Type B pancreatic cell (in vitro differentiated cells): ENCODE measurements at regions not wholly inside any gene's neighbourhood (a gene's known extent, or its start where the extent isn't known, plus 50 kb on each side); places are given as distances from the start of the nearest gene placed in this dataset.

ENCODE experiments used
- DNase-seq: peaks from one replicate; pipeline ENCODE4 v3.0.0; 2021; ENCODE audit warnings: mixed read lengths; ENCODE audit not compliant: unreplicated experiment; ENCODE audit errors: extremely low spot score
- H3K27ac Mint-ChIP-seq: 2 replicates; pipeline ENCODE4 v1.8.0; 2021; ENCODE audit warnings: mild to moderate bottlenecking, mixed read lengths
- H3K27me3 Mint-ChIP-seq: 2 replicates; pipeline ENCODE4 v1.8.0; 2021; ENCODE audit warnings: mixed read lengths
- H3K36me3 Mint-ChIP-seq: 2 replicates; pipeline ENCODE4 v1.8.0; 2021; ENCODE audit warnings: mixed read lengths
- H3K4me1 Mint-ChIP-seq: one replicate; pipeline ENCODE4 v1.8.0; 2021; ENCODE audit warnings: mixed read lengths; ENCODE audit not compliant: unreplicated experiment
- H3K4me3 Mint-ChIP-seq: 2 replicates; pipeline ENCODE4 v1.8.0; 2021; ENCODE audit warnings: mild to moderate bottlenecking, mixed read lengths
- H3K9me3 Mint-ChIP-seq: 2 replicates; pipeline ENCODE4 v1.8.0; 2021; ENCODE audit warnings: mixed read lengths
- CTCF ChIP-seq: fragments of 200-600 bp; sonication (generic); conservative IDR thresholded peaks from 2 replicates; pipeline ENCODE4 v1.5.0; 2021; ENCODE audit warnings: antibody characterized with exemption, mild to moderate bottlenecking

DNA sequence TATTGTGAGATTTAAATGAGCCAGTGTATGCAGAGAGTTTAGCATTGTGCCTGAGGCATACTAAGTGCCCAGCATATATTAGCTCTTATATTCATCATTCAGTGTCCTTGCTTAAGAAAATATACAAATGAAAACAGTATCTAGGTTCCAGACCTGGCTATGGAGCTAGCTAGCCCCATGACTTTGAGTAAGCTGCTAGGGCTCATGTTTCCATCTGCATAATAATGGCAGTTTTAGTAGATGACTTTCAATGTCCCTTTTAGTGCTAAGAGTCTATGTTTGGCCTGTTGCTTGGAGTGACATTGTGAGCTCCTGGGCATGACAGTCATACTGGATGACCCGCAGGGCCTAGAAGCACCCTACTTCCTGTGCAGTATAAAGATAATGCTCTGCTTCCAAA, 435.3 kb downstream of the ZIC3 start:
- Mint-ChIP-seq H3K4me3 (no peak overlapping the region), H3K36me3 (no peaks in the 10 kb centered on the region), H3K27ac (no peak overlapping the region), H3K27me3 (no peaks in the 10 kb centered on the region), H3K4me1 (no peaks in the 10 kb centered on the region), H3K9me3 (no peaks in the 10 kb centered on the region)
- DNase-seq: no peak
- TF ChIP-seq CTCF: no peak

DNA sequence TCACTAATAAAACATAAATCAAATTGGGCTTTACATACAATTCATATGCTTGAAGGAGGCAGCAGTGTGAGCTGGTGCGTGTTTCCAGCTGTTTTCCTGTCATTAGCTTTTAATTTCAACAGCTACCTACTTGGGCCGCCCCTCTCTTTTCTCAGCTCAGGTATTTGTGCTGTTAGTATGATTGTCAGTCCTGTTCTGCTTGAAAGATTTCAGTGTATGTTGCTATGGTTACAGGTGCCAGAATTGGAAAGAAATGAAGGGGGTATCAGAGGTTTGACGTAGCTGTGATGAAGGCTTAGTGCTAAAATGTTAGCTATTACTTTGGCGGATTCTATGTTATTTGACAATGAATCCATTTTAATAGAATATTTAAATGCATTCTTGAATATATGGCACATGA, 440.3 kb downstream of the ZIC3 start:
- no peak for DNase-seq
- Mint-ChIP-seq H3K27me3 (no peaks in the 10 kb centered on the region), H3K27ac (no peak overlapping the region), H3K4me1 (no peaks in the 10 kb centered on the region), H3K36me3 (no peaks in the 10 kb centered on the region), H3K4me3 (no peak overlapping the region), H3K9me3 (peaks cover 4% of the 10 kb centered on the region)
- TF ChIP-seq CTCF: no peak

DNA sequence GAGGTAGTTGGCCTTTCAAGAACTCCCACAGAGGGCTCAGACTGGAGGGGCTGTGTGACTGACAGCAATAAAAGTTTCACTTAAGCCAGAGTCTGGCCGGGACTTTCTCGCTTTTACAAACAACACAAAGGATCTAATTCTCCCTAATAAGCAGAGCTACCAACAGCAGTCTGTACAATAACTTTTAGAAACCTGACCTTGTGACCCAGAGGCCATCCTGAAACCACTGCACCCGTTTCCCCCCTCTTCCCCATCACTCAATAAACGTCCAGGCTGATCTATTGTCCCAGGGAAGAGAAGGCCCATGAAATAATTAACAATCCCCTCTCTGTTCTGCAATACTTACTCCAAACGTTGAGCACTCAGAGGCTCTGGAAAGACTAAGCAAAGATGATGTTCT, 442.4 kb downstream of the ZIC3 start:
- peaks cover 4% of the 10 kb centered on the region for H3K9me3 Mint-ChIP-seq
- H3K27me3 Mint-ChIP-seq: no peaks in the 10 kb centered on the region
- no peak for TF ChIP-seq CTCF
- H3K4me3 Mint-ChIP-seq: no peak overlapping the region
- H3K4me1 Mint-ChIP-seq: no peaks in the 10 kb centered on the region
- no peaks in the 10 kb centered on the region for H3K36me3 Mint-ChIP-seq
- H3K27ac Mint-ChIP-seq: no peak overlapping the region
- no peak for DNase-seq

- H3K4me1 Mint-ChIP-seq: no peaks in the 10 kb centered on the region
- H3K27ac Mint-ChIP-seq: no peak overlapping the region
- TF ChIP-seq CTCF: no peak
- H3K36me3 Mint-ChIP-seq: no peaks in the 10 kb centered on the region
- H3K27me3 Mint-ChIP-seq: no peaks in the 10 kb centered on the region
- no peak for DNase-seq
- no peak overlapping the region for H3K4me3 Mint-ChIP-seq
- H3K9me3 Mint-ChIP-seq: peaks cover 4% of the 10 kb centered on the region
Observed at GRCh38 chrX:138011468-138011867, 445.5 kb downstream of the ZIC3 start.

GRCh38 chrX:138014577-138014976, 448.6 kb downstream of the ZIC3 start:
- Mint-ChIP-seq H3K9me3 (peaks cover 4% of the 10 kb centered on the region), H3K36me3 (no peaks in the 10 kb centered on the region), H3K4me3 (no peak overlapping the region), H3K27me3 (no peaks in the 10 kb centered on the region), H3K27ac (no peak overlapping the region), H3K4me1 (no peaks in the 10 kb centered on the region)
- no peak for TF ChIP-seq CTCF
- DNase-seq: no peak

GRCh38 chrX:138018145-138018799, 452.3 kb downstream of the ZIC3 start:
- TF ChIP-seq CTCF: no peak
- Mint-ChIP-seq H3K9me3 (no peaks in the 10 kb centered on the region), H3K27ac (no peak overlapping the region), H3K4me3 (no peak overlapping the region), H3K27me3 (no peaks in the 10 kb centered on the region), H3K4me1 (no peaks in the 10 kb centered on the region), H3K36me3 (no peaks in the 10 kb centered on the region)
- DNase-seq: no peak
